SK-N-MC (cell line): ENCODE measurements at regions not wholly inside any gene's neighbourhood (a gene's known extent, or its start where the extent isn't known, plus 50 kb on each side); places are given as distances from the start of the nearest gene placed in this dataset.

ENCODE experiments used
- DNase-seq: peaks from one replicate; pipeline ENCODE4 v3.0.0-alpha.2; 2011; ENCODE audit warnings: low read depth, low spot score
- H3K27ac ChIP-seq: fragments of 200-600 bp; sonication (generic); 2 replicates; pipeline ENCODE4 v1.5.1; 2016; ENCODE audit warnings: mixed run types
- H3K36me3 ChIP-seq: fragments of 200-600 bp; sonication (generic); 2 replicates; pipeline ENCODE4 v1.6.1; 2017; ENCODE audit warnings: antibody characterized with exemption, low read length, mixed read lengths; ENCODE audit not compliant: insufficient read depth
- H3K4me3 ChIP-seq: fragments of 200-600 bp; sonication (generic); 2 replicates; pipeline ENCODE4 v1.5.1; 2016
- H3K9ac ChIP-seq: fragments of 200-600 bp; sonication (generic); 2 replicates; pipeline ENCODE4 v1.8.0; 2017; ENCODE audit warnings: mixed run types, mixed read lengths; ENCODE audit not compliant: insufficient read length
- H3K9me3 ChIP-seq: fragments of 200-600 bp; sonication (generic); 2 replicates; pipeline ENCODE4 v1.6.1; 2017; ENCODE audit warnings: low read depth, mild to moderate bottlenecking, antibody characterized with exemption, low read length, moderate library complexity, mixed read lengths
- EZH2 ChIP-seq: fragments of 200-600 bp; sonication (generic); IDR thresholded peaks from one replicate; pipeline ENCODE4 v1.6.1; 2017; ENCODE audit warnings: antibody characterized with exemption
- FOXP2 ChIP-seq: optimal IDR thresholded peaks from 2 replicates; pipeline ENCODE3; 2011; ENCODE audit warnings: mild to moderate bottlenecking, moderate library complexity; ENCODE audit not compliant: insufficient read depth; ENCODE audit errors: extremely low read length, control extremely low read depth
- POLR2AphosphoS5 ChIP-seq: IDR thresholded peaks from 2 replicates; pipeline ENCODE4 v1.6.1; 2012; ENCODE audit warnings: mild to moderate bottlenecking, low read depth, low read length, borderline replicate concordance

GRCh38 chr6:14455427-14455826, 337.9 kb downstream of the CD83 start:
- Histone ChIP-seq H3K9me3 (no peaks in the 10 kb centered on the region), H3K36me3 (no peaks in the 10 kb centered on the region), H3K27ac (no peak overlapping the region), H3K4me3 (no peak overlapping the region), H3K9ac (no peak overlapping the region)
- TF ChIP-seq POLR2AphosphoS5 (no peak), FOXP2 (no peak), EZH2 (no peak)
- DNase-seq, result no peak

- H3K4me3 ChIP-seq, result no peak overlapping the region
- H3K9ac ChIP-seq, result no peak overlapping the region
- TF ChIP-seq FOXP2 (no peak), POLR2AphosphoS5 (no peak), EZH2 (no peak)
- H3K27ac ChIP-seq, result no peak overlapping the region
- H3K9me3 ChIP-seq, result no peaks in the 10 kb centered on the region
- no peaks in the 10 kb centered on the region for H3K36me3 ChIP-seq
- DNase-seq, result no peak
These were observed 338.5 kb downstream of the CD83 start for GRCh38 chr6:14455876-14456648.

- Histone ChIP-seq H3K36me3 (no peaks in the 10 kb centered on the region), H3K27ac (no peak overlapping the region), H3K9ac (no peak overlapping the region), H3K9me3 (no peaks in the 10 kb centered on the region), H3K4me3 (no peak overlapping the region)
- TF ChIP-seq POLR2AphosphoS5, result no peak
- TF ChIP-seq EZH2, result no peak
- no peak for TF ChIP-seq FOXP2
- DNase-seq, result no peak
These were observed 339.4 kb downstream of the CD83 start for GRCh38 chr6:14456941-14457340.

- no peak overlapping the region for H3K9ac ChIP-seq
- no peak for TF ChIP-seq FOXP2
- peak; percentile 37; the same call in 1 of the 2 replicates for TF ChIP-seq POLR2AphosphoS5
These were observed 341.2 kb downstream of the CD83 start for GRCh38 chr6:14458669-14459266.

GRCh38 chr6:14459315-14459714, 341.7 kb downstream of the CD83 start:
- Histone ChIP-seq H3K4me3 (no peak overlapping the region), H3K36me3 (no peaks in the 10 kb centered on the region), H3K9ac (no peak overlapping the region), H3K27ac (no peak overlapping the region), H3K9me3 (no peaks in the 10 kb centered on the region)
- TF ChIP-seq EZH2 (no peak), FOXP2 (no peak), POLR2AphosphoS5 (no peak)
- DNase-seq, result no peak

More at GRCh38 chr6:14458669-14459266, 341.2 kb downstream of the CD83 start:
- peak overlapping the region; percentile 3; the same call in 1 of the 2 replicates for H3K4me3 ChIP-seq
- H3K27ac ChIP-seq, result no peak overlapping the region; the same call in 1 of the 2 replicates
- DNase-seq, result no peak
- no peaks in the 10 kb centered on the region for H3K9me3 ChIP-seq
- no peaks in the 10 kb centered on the region for H3K36me3 ChIP-seq

- no peaks in the 10 kb centered on the region for H3K36me3 ChIP-seq
- TF ChIP-seq POLR2AphosphoS5, result no peak
- TF ChIP-seq FOXP2, result no peak
- no peak for TF ChIP-seq EZH2
- DNase-seq, result no peak
- H3K9ac ChIP-seq, result no peak overlapping the region
- H3K27ac ChIP-seq, result no peak overlapping the region
- no peak overlapping the region for H3K4me3 ChIP-seq
- H3K9me3 ChIP-seq, result no peaks in the 10 kb centered on the region
These were observed 343.0 kb downstream of the CD83 start for GRCh38 chr6:14460556-14460955.

- DNase-seq, result no peak
- Histone ChIP-seq H3K9ac (no peak overlapping the region), H3K4me3 (no peak overlapping the region), H3K9me3 (no peaks in the 10 kb centered on the region), H3K36me3 (no peaks in the 10 kb centered on the region), H3K27ac (no peak overlapping the region)
- TF ChIP-seq EZH2 (no peak), FOXP2 (no peak), POLR2AphosphoS5 (no peak)
These were observed 344.6 kb downstream of the CD83 start for GRCh38 chr6:14462135-14462534.

- TF ChIP-seq FOXP2, result no peak
- TF ChIP-seq EZH2, result no peak
- no peak for TF ChIP-seq POLR2AphosphoS5
- no peak overlapping the region for H3K9ac ChIP-seq
- no peak for DNase-seq
- no peak overlapping the region for H3K27ac ChIP-seq
- no peaks in the 10 kb centered on the region for H3K36me3 ChIP-seq
- H3K4me3 ChIP-seq, result no peak overlapping the region
- no peaks in the 10 kb centered on the region for H3K9me3 ChIP-seq
These were observed 345.0 kb downstream of the CD83 start for GRCh38 chr6:14462566-14462965.
